Small intestine (tissue), 7 donors: ENCODE measurements at regions not wholly inside any gene's neighbourhood (a gene's known extent, or its start where the extent isn't known, plus 50 kb on each side); places are given as distances from the start of the nearest gene placed in this dataset.

ENCODE experiments used
- DNase-seq, 2 donors: peaks; one replicate each; pipeline versions ENCODE4 v3.0.0 to v3.0.0-alpha.2; 2013
- FAIRE-seq: peaks from 2 replicates; lab custom pipeline; 2012; peaks lifted over from hg19 to GRCh38; lab: Jason Lieb, UNC
- H3K27ac ChIP-seq, 3 donors: one replicate each; pipeline ENCODE4 v1.5.1; 2013; ENCODE audit warnings: low read length in 2 of 3, mild to moderate bottlenecking in 2 of 3, control low read depth in 1 of 3, inconsistent platforms in 1 of 3, low read depth in 1 of 3, moderate library complexity in 1 of 3
- H3K27me3 ChIP-seq, 3 donors: one replicate each; pipeline ENCODE4 v1.6.1; 2013; ENCODE audit warnings: low read length in 3 of 3, inconsistent platforms in 1 of 3; ENCODE audit not compliant: control insufficient read depth in 3 of 3, insufficient read depth in 3 of 3
- H3K36me3 ChIP-seq, 3 donors: one replicate each; pipeline ENCODE4 v1.6.1; 2013; ENCODE audit warnings: low read length in 3 of 3, inconsistent platforms in 1 of 3, low read depth in 1 of 3, mild to moderate bottlenecking in 1 of 3, moderate library complexity in 1 of 3; ENCODE audit not compliant: control insufficient read depth in 3 of 3, insufficient read depth in 2 of 3
- H3K4me1 ChIP-seq, 3 donors: one replicate each; pipeline ENCODE4 v1.6.1; 2013; ENCODE audit warnings: low read length in 2 of 3, inconsistent platforms in 1 of 3, low read depth in 1 of 3, mild to moderate bottlenecking in 1 of 3, moderate library complexity in 1 of 3; ENCODE audit not compliant: control insufficient read depth in 3 of 3, insufficient read depth in 2 of 3
- H3K4me3 ChIP-seq, 3 donors: one replicate each; pipeline ENCODE4 v1.5.1; 2013; ENCODE audit warnings: low read length in 3 of 3, control low read depth in 1 of 3, inconsistent platforms in 1 of 3, low read depth in 1 of 3, mild to moderate bottlenecking in 1 of 3, moderate library complexity in 1 of 3
- H3K9me3 ChIP-seq, 2 donors: one replicate each; pipeline ENCODE4 v1.6.1; 2013; ENCODE audit warnings: low read depth in 1 of 2, low read length in 1 of 2; ENCODE audit not compliant: control insufficient read depth in 2 of 2, insufficient read depth in 1 of 2
- WGBS, 3 donors: extraction: QIAGEN DNeasy Blood & Tissue Kit; methylation state at CpG; one replicate each; pipeline ENCODE4 v1.1.7; 2013; 5-methylcytosine and 5-hydroxymethylcytosine counted together
- donor health status: healthy with polysubstance abuse.
- donor health status: control.
- donor health status: control.
- donor health status: Bipolar disorder and iron deficiency.
- donor health status: healthy.

GRCh38 chr14:101108579-101109346, 205.2 kb upstream of the RTL1 start:
- Histone ChIP-seq H3K4me3 (no peak overlapping the region), H3K27me3 (no peaks in the 10 kb centered on the region), H3K4me1 (no peaks in the 10 kb centered on the region), H3K9me3 (no peaks in the 10 kb centered on the region), H3K27ac (no peak overlapping the region), H3K36me3 (no peaks in the 10 kb centered on the region)
- 82 to 90% (median 83%) methylated on average over 16 of the region's 16 CpGs for WGBS, 3 donors
- FAIRE-seq, result no peak
- no peak for DNase-seq

- WGBS, 3 donors, result 81 to 88% (median 82%) methylated on average over 8 of the region's 8 CpGs
- H3K27ac ChIP-seq, result no peak overlapping the region
- FAIRE-seq (no peak), DNase-seq (no peak)
- H3K4me1 ChIP-seq, result no peaks in the 10 kb centered on the region
- H3K27me3 ChIP-seq, result no peaks in the 10 kb centered on the region
- H3K4me3 ChIP-seq, result no peak overlapping the region
- H3K9me3 ChIP-seq, result no peaks in the 10 kb centered on the region
- no peaks in the 10 kb centered on the region for H3K36me3 ChIP-seq
Observed at GRCh38 chr14:101109347-101109638, 205.8 kb upstream of the RTL1 start.

GRCh38 chr14:101109981-101110728, 206.6 kb upstream of the RTL1 start:
- WGBS, 3 donors, result 59 to 73% (median 72%) methylated on average over 15 of the region's 15 CpGs
- no peak for DNase-seq
- Histone ChIP-seq H3K4me3 (no peak overlapping the region), H3K27ac (no peak overlapping the region), H3K4me1 (no peaks in the 10 kb centered on the region), H3K9me3 (no peaks in the 10 kb centered on the region), H3K36me3 (no peaks in the 10 kb centered on the region), H3K27me3 (no peaks in the 10 kb centered on the region)
- no peak for FAIRE-seq

GRCh38 chr14:101110729-101111619, 207.5 kb upstream of the RTL1 start:
- DNase-seq (no peak), FAIRE-seq (no peak)
- WGBS, 3 donors, result 58 to 78% (median 76%) methylated on average over 20 to 22 of the region's 22 CpGs
- Histone ChIP-seq H3K4me1 (no peaks in the 10 kb centered on the region), H3K27ac (no peak overlapping the region), H3K36me3 (no peaks in the 10 kb centered on the region), H3K4me3 (no peak overlapping the region), H3K27me3 (no peaks in the 10 kb centered on the region), H3K9me3 (no peaks in the 10 kb centered on the region)

GRCh38 chr14:101111620-101112290, 208.2 kb upstream of the RTL1 start:
- Histone ChIP-seq H3K4me3 (no peak overlapping the region), H3K36me3 (no peaks in the 10 kb centered on the region), H3K4me1 (no peaks in the 10 kb centered on the region), H3K27ac (no peak overlapping the region), H3K27me3 (peaks cover 0 to 2% (median 0%) of the 10 kb centered on the region in 3 donors), H3K9me3 (no peaks in the 10 kb centered on the region)
- DNase-seq (no peak), FAIRE-seq (no peak)
- WGBS, 3 donors, result 63 to 73% (median 66%) methylated on average over 20 to 23 of the region's 23 CpGs

- DNase-seq, result no peak
- Histone ChIP-seq H3K27me3 (peaks cover 0 to 2% (median 0%) of the 10 kb centered on the region in 3 donors), H3K36me3 (no peaks in the 10 kb centered on the region), H3K4me1 (no peaks in the 10 kb centered on the region), H3K9me3 (no peaks in the 10 kb centered on the region), H3K4me3 (no peak overlapping the region), H3K27ac (no peak overlapping the region)
- WGBS, 3 donors, result 78 to 87% (median 79%) methylated on average over 25 of the region's 25 CpGs
- FAIRE-seq, result no peak
Observed at GRCh38 chr14:101112351-101113107, 209.0 kb upstream of the RTL1 start.

- WGBS, 3 donors, result 76 to 89% (median 79%) methylated on average over 9 of the region's 9 CpGs
- FAIRE-seq, result no peak
Observed at GRCh38 chr14:101113108-101113612, 209.6 kb upstream of the RTL1 start.

More at GRCh38 chr14:101113108-101113612, 209.6 kb upstream of the RTL1 start:
- no peak for DNase-seq
- H3K36me3 ChIP-seq, result no peaks in the 10 kb centered on the region
- H3K27me3 ChIP-seq, result peaks cover 0 to 2% (median 0%) of the 10 kb centered on the region in 3 donors
- no peaks in the 10 kb centered on the region for H3K9me3 ChIP-seq
- H3K27ac ChIP-seq, result no peak overlapping the region
- no peak overlapping the region for H3K4me3 ChIP-seq
- no peaks in the 10 kb centered on the region for H3K4me1 ChIP-seq
